ENCODE measurements at regions not wholly inside any gene's neighbourhood (a gene's known extent, or its start where the extent isn't known, plus 50 kb on each side); places are given as distances from the start of the nearest gene placed in this dataset.

DNA sequence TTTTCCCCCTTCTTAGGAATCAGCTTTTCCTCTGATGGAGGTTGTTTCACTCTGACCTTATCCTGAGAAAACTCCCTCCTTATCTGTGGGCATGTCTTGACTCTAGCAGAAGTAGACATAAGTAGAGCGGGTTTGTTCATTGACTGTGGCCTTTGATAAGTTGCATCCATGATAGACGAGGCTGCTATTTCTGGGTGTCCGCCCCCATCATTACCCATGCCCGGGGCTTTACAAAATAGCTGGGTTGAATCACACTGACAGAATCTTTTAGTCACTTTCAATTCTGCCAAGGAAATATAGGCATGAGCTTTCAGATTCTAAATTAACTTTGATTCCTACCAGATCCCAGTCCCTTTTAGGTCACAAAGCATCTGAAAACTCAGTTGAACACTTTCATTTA, 223.8 kb downstream of the SEC61B start:
- Histone ChIP-seq H3K27ac (ENCODE audit: low read depth, low read length) (no peak overlapping the region), H3K9ac (ENCODE audit: low read depth in 1 of 2, low read length in 2 of 2) (no peak overlapping the region), H3K36me3 (ENCODE audit: control insufficient read depth in 1 of 2, insufficient read depth in 2 of 2, low read length in 2 of 2) (no peaks in the 10 kb centered on the region), H3K4me3 (ENCODE audit: low read depth in 1 of 2, low read length in 2 of 2) (no peak overlapping the region), H3K4me1 (ENCODE audit: control insufficient read depth in 1 of 2, insufficient read depth in 2 of 2, low read length in 2 of 2) (no peaks in the 10 kb centered on the region), H3K9me3 (ENCODE audit: control insufficient read depth in 1 of 2, low read length in 2 of 2) (no peaks in the 10 kb centered on the region), H3K27me3 (ENCODE audit: control insufficient read depth in 1 of 2, insufficient read depth in 2 of 2, low read length in 2 of 2) (no peaks in the 10 kb centered on the region)

DNA sequence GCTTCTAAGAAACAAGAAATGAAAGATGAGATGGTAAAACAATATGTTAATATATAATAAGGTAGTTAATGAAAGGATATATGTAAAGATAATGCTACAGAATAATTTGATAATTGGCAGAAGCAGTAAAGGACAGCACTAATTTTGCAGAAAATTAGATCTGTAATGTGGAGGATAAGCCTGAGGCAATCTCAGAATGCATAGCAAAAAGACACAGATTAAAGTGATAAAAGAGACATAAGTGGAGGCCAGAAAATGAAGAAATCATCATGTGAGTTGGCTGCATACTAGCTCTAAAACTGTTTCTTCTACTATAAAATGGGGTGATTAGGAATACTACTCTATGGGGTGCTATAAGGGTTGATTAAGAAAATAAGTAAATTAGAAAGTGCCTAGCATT, 225.9 kb downstream of the SEC61B start:
- Histone ChIP-seq H3K9me3 (ENCODE audit: control insufficient read depth in 1 of 2, low read length in 2 of 2) (no peaks in the 10 kb centered on the region), H3K27me3 (ENCODE audit: control insufficient read depth in 1 of 2, insufficient read depth in 2 of 2, low read length in 2 of 2) (no peaks in the 10 kb centered on the region), H3K36me3 (ENCODE audit: control insufficient read depth in 1 of 2, insufficient read depth in 2 of 2, low read length in 2 of 2) (no peaks in the 10 kb centered on the region), H3K4me3 (ENCODE audit: low read depth in 1 of 2, low read length in 2 of 2) (no peak overlapping the region), H3K27ac (ENCODE audit: low read depth, low read length) (no peak overlapping the region), H3K4me1 (ENCODE audit: control insufficient read depth in 1 of 2, insufficient read depth in 2 of 2, low read length in 2 of 2) (no peaks in the 10 kb centered on the region), H3K9ac (ENCODE audit: low read depth in 1 of 2, low read length in 2 of 2) (no peak overlapping the region)

DNA sequence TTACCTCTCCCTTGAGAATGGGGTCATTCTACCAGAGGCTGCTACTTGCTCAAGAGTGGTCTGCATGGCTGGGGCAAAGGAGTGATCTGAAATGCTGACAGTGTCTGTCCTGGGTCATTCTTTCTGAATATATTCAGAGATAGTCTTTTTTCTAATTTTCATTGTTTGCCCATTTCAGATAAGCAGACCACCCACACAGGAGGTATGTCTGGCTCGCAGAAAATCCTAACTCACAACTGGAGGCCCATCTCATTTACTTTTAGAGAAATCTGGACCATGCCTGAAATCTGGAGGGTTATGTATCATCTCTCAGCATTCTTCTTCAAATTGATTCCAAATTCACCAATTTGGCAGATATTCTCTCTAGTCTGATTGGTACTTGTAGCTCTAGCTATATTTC, 227.6 kb downstream of the SEC61B start:
- Histone ChIP-seq H3K4me1 (ENCODE audit: control insufficient read depth in 1 of 2, insufficient read depth in 2 of 2, low read length in 2 of 2) (no peaks in the 10 kb centered on the region), H3K27me3 (ENCODE audit: control insufficient read depth in 1 of 2, insufficient read depth in 2 of 2, low read length in 2 of 2) (no peaks in the 10 kb centered on the region), H3K36me3 (ENCODE audit: control insufficient read depth in 1 of 2, insufficient read depth in 2 of 2, low read length in 2 of 2) (no peaks in the 10 kb centered on the region), H3K27ac (ENCODE audit: low read depth, low read length) (no peak overlapping the region), H3K9ac (ENCODE audit: low read depth in 1 of 2, low read length in 2 of 2) (no peak overlapping the region), H3K9me3 (ENCODE audit: control insufficient read depth in 1 of 2, low read length in 2 of 2) (no peaks in the 10 kb centered on the region), H3K4me3 (ENCODE audit: low read depth in 1 of 2, low read length in 2 of 2) (no peak overlapping the region)

DNA sequence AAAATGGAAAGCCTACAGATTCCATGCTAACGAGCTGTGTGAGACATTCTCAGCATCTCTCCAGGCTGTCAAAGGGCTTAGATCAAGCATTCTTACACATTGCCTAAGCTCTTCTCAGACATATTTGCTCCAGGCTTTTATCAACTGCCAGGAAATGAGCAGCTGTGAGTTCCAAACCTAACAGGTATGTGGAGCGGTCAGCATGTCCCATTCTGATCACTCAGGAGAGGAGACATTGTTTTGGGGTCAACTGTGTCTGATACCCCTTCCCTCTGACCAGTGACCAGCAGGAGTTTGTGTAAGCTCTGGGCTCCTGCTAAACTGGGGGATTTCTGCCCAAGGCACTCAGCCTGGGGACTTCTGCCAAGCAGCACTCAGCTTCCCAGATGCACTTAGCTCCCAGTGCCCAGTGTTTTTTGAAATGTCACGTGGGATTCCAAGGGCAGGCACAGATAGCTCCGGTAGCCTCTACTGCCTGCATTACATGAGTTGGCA, 229.1 kb downstream of the SEC61B start:
- no peak overlapping the region for H3K9ac ChIP-seq (ENCODE audit: low read depth in 1 of 2, low read length in 2 of 2)
- H3K27me3 ChIP-seq (ENCODE audit: control insufficient read depth in 1 of 2, insufficient read depth in 2 of 2, low read length in 2 of 2) = no peaks in the 10 kb centered on the region
- no peak overlapping the region for H3K4me3 ChIP-seq (ENCODE audit: low read depth in 1 of 2, low read length in 2 of 2)
- no peaks in the 10 kb centered on the region for H3K9me3 ChIP-seq (ENCODE audit: control insufficient read depth in 1 of 2, low read length in 2 of 2)
- no peaks in the 10 kb centered on the region for H3K36me3 ChIP-seq (ENCODE audit: control insufficient read depth in 1 of 2, insufficient read depth in 2 of 2, low read length in 2 of 2)
- no peak overlapping the region for H3K27ac ChIP-seq (ENCODE audit: low read depth, low read length)
- no peaks in the 10 kb centered on the region for H3K4me1 ChIP-seq (ENCODE audit: control insufficient read depth in 1 of 2, insufficient read depth in 2 of 2, low read length in 2 of 2)

DNA sequence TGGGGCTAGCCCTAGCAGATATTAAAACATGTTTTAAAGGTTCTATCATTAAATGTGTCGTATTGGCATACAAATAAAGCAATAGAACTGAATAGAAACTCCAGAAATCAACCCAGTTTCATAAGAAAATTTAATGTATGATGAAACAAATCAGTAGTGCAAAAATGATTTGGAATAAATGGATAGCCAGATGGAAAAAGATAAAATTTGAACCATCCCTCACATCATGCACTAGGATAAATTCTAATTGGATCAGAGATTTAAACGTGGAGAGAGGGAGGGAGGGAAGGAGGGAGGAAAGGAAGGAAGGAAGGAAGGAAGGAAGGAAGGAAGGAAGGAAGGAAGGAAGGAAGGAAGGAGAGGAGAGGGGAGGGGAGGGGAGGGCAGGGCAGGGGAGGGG, 235.3 kb downstream of the SEC61B start:
- H3K9me3 ChIP-seq (ENCODE audit: control insufficient read depth in 1 of 2, low read length in 2 of 2) = no peaks in the 10 kb centered on the region
- H3K27me3 ChIP-seq (ENCODE audit: control insufficient read depth in 1 of 2, insufficient read depth in 2 of 2, low read length in 2 of 2) = no peaks in the 10 kb centered on the region
- H3K4me1 ChIP-seq (ENCODE audit: control insufficient read depth in 1 of 2, insufficient read depth in 2 of 2, low read length in 2 of 2) = no peaks in the 10 kb centered on the region
- H3K9ac ChIP-seq (ENCODE audit: low read depth in 1 of 2, low read length in 2 of 2) = no peak overlapping the region
- H3K27ac ChIP-seq (ENCODE audit: low read depth, low read length) = no peak overlapping the region
- no peak overlapping the region for H3K4me3 ChIP-seq (ENCODE audit: low read depth in 1 of 2, low read length in 2 of 2)
- H3K36me3 ChIP-seq (ENCODE audit: control insufficient read depth in 1 of 2, insufficient read depth in 2 of 2, low read length in 2 of 2) = no peaks in the 10 kb centered on the region

DNA sequence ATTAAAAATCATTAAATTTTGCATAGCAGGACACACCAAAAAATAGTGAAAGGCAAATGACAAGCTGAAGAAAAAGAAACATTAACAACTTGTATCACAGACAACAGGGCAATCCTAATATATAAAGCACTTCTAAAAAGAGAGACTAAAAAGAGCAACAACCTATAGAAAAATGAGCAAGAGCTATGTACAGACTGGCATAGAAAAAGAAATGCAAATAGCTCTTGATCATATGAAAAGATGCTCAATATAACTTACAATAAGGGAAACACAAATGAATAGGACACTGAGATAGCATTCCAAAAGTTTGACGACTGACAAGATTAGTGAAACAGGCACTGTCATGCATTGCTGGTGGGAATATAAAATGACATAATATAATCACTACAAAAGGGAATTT, 235.9 kb downstream of the SEC61B start:
- Histone ChIP-seq H3K36me3 (ENCODE audit: control insufficient read depth in 1 of 2, insufficient read depth in 2 of 2, low read length in 2 of 2) (no peaks in the 10 kb centered on the region), H3K27me3 (ENCODE audit: control insufficient read depth in 1 of 2, insufficient read depth in 2 of 2, low read length in 2 of 2) (no peaks in the 10 kb centered on the region), H3K4me1 (ENCODE audit: control insufficient read depth in 1 of 2, insufficient read depth in 2 of 2, low read length in 2 of 2) (peaks cover 3 to 5% of the 10 kb centered on the region in 2 donors), H3K27ac (ENCODE audit: low read depth, low read length) (no peak overlapping the region), H3K4me3 (ENCODE audit: low read depth in 1 of 2, low read length in 2 of 2) (no peak overlapping the region), H3K9ac (ENCODE audit: low read depth in 1 of 2, low read length in 2 of 2) (no peak overlapping the region), H3K9me3 (ENCODE audit: control insufficient read depth in 1 of 2, low read length in 2 of 2) (no peaks in the 10 kb centered on the region)

DNA sequence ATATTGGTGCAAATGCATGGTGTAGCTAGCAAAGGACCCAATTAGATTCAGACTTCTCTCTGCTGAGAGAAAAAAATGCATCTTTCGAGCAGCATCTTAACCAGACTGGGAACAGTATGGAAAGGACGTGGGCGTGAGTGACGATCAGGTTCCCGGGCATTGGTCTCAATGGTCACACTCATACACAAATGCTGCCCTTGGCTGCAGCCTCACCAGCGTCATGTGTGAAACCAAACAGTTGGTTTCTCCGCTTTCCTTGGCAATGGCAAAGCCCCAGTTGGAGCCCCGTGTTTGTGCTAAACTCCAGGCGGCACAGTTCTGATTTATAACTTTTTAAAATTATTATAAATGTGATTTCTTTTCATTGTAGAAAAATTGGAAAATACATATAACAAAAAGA, 237.8 kb downstream of the SEC61B start:
- no peaks in the 10 kb centered on the region for H3K36me3 ChIP-seq (ENCODE audit: control insufficient read depth in 1 of 2, insufficient read depth in 2 of 2, low read length in 2 of 2)
- no peak overlapping the region for H3K27ac ChIP-seq (ENCODE audit: low read depth, low read length)
- peaks cover 4 to 8% of the 10 kb centered on the region in 2 donors for H3K4me1 ChIP-seq (ENCODE audit: control insufficient read depth in 1 of 2, insufficient read depth in 2 of 2, low read length in 2 of 2)
- H3K27me3 ChIP-seq (ENCODE audit: control insufficient read depth in 1 of 2, insufficient read depth in 2 of 2, low read length in 2 of 2) = no peaks in the 10 kb centered on the region
- H3K4me3 ChIP-seq (ENCODE audit: low read depth in 1 of 2, low read length in 2 of 2) = no peak overlapping the region
- H3K9me3 ChIP-seq (ENCODE audit: control insufficient read depth in 1 of 2, low read length in 2 of 2) = no peaks in the 10 kb centered on the region
- no peak overlapping the region for H3K9ac ChIP-seq (ENCODE audit: low read depth in 1 of 2, low read length in 2 of 2)

GRCh38 chr9:99463131-99463530, 241.0 kb downstream of the SEC61B start:
- Histone ChIP-seq H3K9ac (ENCODE audit: low read depth in 1 of 2, low read length in 2 of 2) (no peak overlapping the region), H3K4me3 (ENCODE audit: low read depth in 1 of 2, low read length in 2 of 2) (no peak overlapping the region), H3K27ac (ENCODE audit: low read depth, low read length) (no peak overlapping the region), H3K27me3 (ENCODE audit: control insufficient read depth in 1 of 2, insufficient read depth in 2 of 2, low read length in 2 of 2) (no peaks in the 10 kb centered on the region), H3K9me3 (ENCODE audit: control insufficient read depth in 1 of 2, low read length in 2 of 2) (no peaks in the 10 kb centered on the region), H3K4me1 (ENCODE audit: control insufficient read depth in 1 of 2, insufficient read depth in 2 of 2, low read length in 2 of 2) (peaks cover 4 to 8% of the 10 kb centered on the region in 2 donors), H3K36me3 (ENCODE audit: control insufficient read depth in 1 of 2, insufficient read depth in 2 of 2, low read length in 2 of 2) (no peaks in the 10 kb centered on the region)

GRCh38 chr9:99464568-99464967, 242.5 kb downstream of the SEC61B start:
- peaks cover 4 to 8% of the 10 kb centered on the region in 2 donors for H3K4me1 ChIP-seq (ENCODE audit: control insufficient read depth in 1 of 2, insufficient read depth in 2 of 2, low read length in 2 of 2)
- no peaks in the 10 kb centered on the region for H3K27me3 ChIP-seq (ENCODE audit: control insufficient read depth in 1 of 2, insufficient read depth in 2 of 2, low read length in 2 of 2)
- H3K27ac ChIP-seq (ENCODE audit: low read depth, low read length) = no peak overlapping the region

GRCh38 chr9:99465231-99465907, 243.3 kb downstream of the SEC61B start:
- Histone ChIP-seq H3K27me3 (ENCODE audit: control insufficient read depth in 1 of 2, insufficient read depth in 2 of 2, low read length in 2 of 2) (no peaks in the 10 kb centered on the region), H3K27ac (ENCODE audit: low read depth, low read length) (no peak overlapping the region), H3K9me3 (ENCODE audit: control insufficient read depth in 1 of 2, low read length in 2 of 2) (no peaks in the 10 kb centered on the region), H3K9ac (ENCODE audit: low read depth in 1 of 2, low read length in 2 of 2) (no peak overlapping the region), H3K36me3 (ENCODE audit: control insufficient read depth in 1 of 2, insufficient read depth in 2 of 2, low read length in 2 of 2) (no peaks in the 10 kb centered on the region), H3K4me3 (ENCODE audit: low read depth in 1 of 2, low read length in 2 of 2) (no peak overlapping the region), H3K4me1 (ENCODE audit: control insufficient read depth in 1 of 2, insufficient read depth in 2 of 2, low read length in 2 of 2) (peaks cover 4 to 8% of the 10 kb centered on the region in 2 donors)

More at GRCh38 chr9:99464568-99464967, 242.5 kb downstream of the SEC61B start:
- Histone ChIP-seq H3K36me3 (ENCODE audit: control insufficient read depth in 1 of 2, insufficient read depth in 2 of 2, low read length in 2 of 2) (no peaks in the 10 kb centered on the region), H3K9ac (ENCODE audit: low read depth in 1 of 2, low read length in 2 of 2) (no peak overlapping the region), H3K4me3 (ENCODE audit: low read depth in 1 of 2, low read length in 2 of 2) (no peak overlapping the region), H3K9me3 (ENCODE audit: control insufficient read depth in 1 of 2, low read length in 2 of 2) (no peaks in the 10 kb centered on the region)

Data from duodenal mucosa (tissue), 2 donors.